Caco-2 (cell line): ENCODE measurements at regions not wholly inside any gene's neighbourhood (a gene's known extent, or its start where the extent isn't known, plus 50 kb on each side); places are given as distances from the start of the nearest gene placed in this dataset.

Source experiments
- BruUV-seq: library from RNA; stranded (reverse); fragments of 400-500 nt; replicated peaks from 2 replicates; lab custom pipeline; 2021; lab: Mats Ljungman, UMichigan
- CTCF ChIA-PET: fragments of 300-600 bp; sonication (Branson Sonifier 250); formaldehyde crosslinking; loops from one replicate; lab custom pipeline; 2022; ENCODE audit warnings: antibody characterized with exemption; lab: Charles Lee
- POLR2A ChIA-PET: fragments of 300-600 bp; sonication (Branson Sonifier 250); formaldehyde crosslinking; loops from one replicate; lab custom pipeline; 2022; ENCODE audit warnings: antibody characterized with exemption; lab: Charles Lee
- DNase-seq, 2 experiments: peaks; one replicate each; pipeline versions ENCODE4 v3.0.0 to v3.0.0-alpha.2; 2020 to 2022
- H3K27me3 ChIP-seq: replicated peaks from 2 replicates; pipeline ENCODE4 v1.6.0; 2011; ENCODE audit warnings: low read length; ENCODE audit not compliant: control insufficient read depth, insufficient read depth
- H3K36me3 ChIP-seq: 2 replicates; pipeline ENCODE4 v1.5.1; 2011; ENCODE audit warnings: low read length; ENCODE audit not compliant: control insufficient read depth, insufficient read depth
- H3K4me1 ChIP-seq: fragments of 250-450 bp; sonication (Bioruptor Pico); 2 replicates; pipeline ENCODE4 v1.5.1; 2020; ENCODE audit warnings: mild to moderate bottlenecking
- H3K4me3 ChIP-seq: 2 replicates; pipeline ENCODE4 v1.5.1; 2011; ENCODE audit warnings: low read depth, mild to moderate bottlenecking, control low read depth, low read length
- H3K9me3 ChIP-seq: fragments of 250-450 bp; sonication (Bioruptor Pico); 2 replicates; pipeline ENCODE4 v1.5.1; 2020; ENCODE audit warnings: mild to moderate bottlenecking, moderate library complexity
- H3K27ac Mint-ChIP-seq: one replicate; pipeline ENCODE4 v1.8.0; 2022; ENCODE audit warnings: mixed read lengths; ENCODE audit not compliant: unreplicated experiment
- H3K27me3 Mint-ChIP-seq: one replicate; pipeline ENCODE4 v1.8.0; 2022; ENCODE audit warnings: mixed read lengths; ENCODE audit not compliant: insufficient read depth, unreplicated experiment
- H3K36me3 Mint-ChIP-seq: one replicate; pipeline ENCODE4 v1.8.0; 2022; ENCODE audit warnings: mild to moderate bottlenecking, mixed read lengths; ENCODE audit not compliant: insufficient read depth, unreplicated experiment
- H3K4me1 Mint-ChIP-seq: one replicate; pipeline ENCODE4 v1.8.0; 2022; ENCODE audit warnings: low read depth, mixed read lengths; ENCODE audit not compliant: unreplicated experiment
- H3K4me3 Mint-ChIP-seq: one replicate; pipeline ENCODE4 v1.8.0; 2022; ENCODE audit warnings: mild to moderate bottlenecking, moderate library complexity, mixed read lengths; ENCODE audit not compliant: unreplicated experiment
- H3K9me3 Mint-ChIP-seq: one replicate; pipeline ENCODE4 v1.8.0; 2022; ENCODE audit warnings: mixed read lengths; ENCODE audit not compliant: unreplicated experiment
- CTCF ChIP-seq, 2 experiments: fragments of 200-600 bp in 1 of 2; IDR thresholded peaks; 1 replicate in 1 of 2; 2 replicates in 1 of 2; pipeline versions ENCODE4 v1.5.1 to v1.8.0; 2011 to 2022; ENCODE audit warnings: antibody characterized with exemption in 1 of 2, control low read depth in 1 of 2, inconsistent platforms in 1 of 2, low read depth in 1 of 2, low read length in 1 of 2, mild to moderate bottlenecking in 1 of 2, moderate library complexity in 1 of 2; ENCODE audit not compliant: insufficient read depth in 1 of 2, severe bottlenecking in 1 of 2, unreplicated experiment in 1 of 2
- intact Hi-C: fragments of 100-400 bp; cut with micrococcal nuclease; formaldehyde crosslinking; loops from one replicate; pipeline ENCODE4 v1.10.0; 2022; ENCODE audit not compliant: unreplicated experiment

- H3K27ac Mint-ChIP-seq, result no peak overlapping the region
- no peaks in the 10 kb centered on the region for H3K4me1 ChIP-seq
- no peak overlapping the region for H3K4me3 Mint-ChIP-seq
- no peaks in the 10 kb centered on the region for H3K36me3 Mint-ChIP-seq
- ChIA-PET CTCF (no interaction called here), POLR2A (no interaction called here)
- DNase-seq, result no peak
- H3K4me1 Mint-ChIP-seq, result no peaks in the 10 kb centered on the region
- TF ChIP-seq CTCF (IDR thresholded peaks at IDR 0.05; ENCODE audit: insufficient read depth in 1 of 2, low read depth in 1 of 2, low read length in 1 of 2, severe bottlenecking in 1 of 2, unreplicated experiment in 1 of 2), result no peak
- H3K4me3 ChIP-seq, result no peak overlapping the region
- H3K9me3 ChIP-seq, result no peaks in the 10 kb centered on the region
- no peaks in the 10 kb centered on the region; the same call in 1 of the 2 replicates for H3K27me3 ChIP-seq
- H3K9me3 Mint-ChIP-seq, result no peaks in the 10 kb centered on the region
- intact Hi-C loops, result no loop called here
- BruUV-seq, result no TSS peak
- peaks cover 3% of the 10 kb centered on the region for H3K27me3 Mint-ChIP-seq
- H3K36me3 ChIP-seq, result no peaks in the 10 kb centered on the region
Observed at GRCh38 chr6:82823361-82823760, 242.3 kb downstream of the UBE3D start.

- POLR2A ChIA-PET, result no interaction called here
- no TSS peak for BruUV-seq
- H3K4me1 Mint-ChIP-seq, result no peaks in the 10 kb centered on the region
- H3K27me3 ChIP-seq, result no peaks in the 10 kb centered on the region
- H3K27ac Mint-ChIP-seq, result no peak overlapping the region
- no peaks in the 10 kb centered on the region for H3K9me3 Mint-ChIP-seq
- no peaks in the 10 kb centered on the region for H3K36me3 Mint-ChIP-seq
- no peak overlapping the region for H3K4me3 ChIP-seq
- no peak for TF ChIP-seq CTCF (IDR thresholded peaks at IDR 0.05; ENCODE audit: insufficient read depth in 1 of 2, low read depth in 1 of 2, low read length in 1 of 2, severe bottlenecking in 1 of 2, unreplicated experiment in 1 of 2)
- intact Hi-C loops, result no loop called here
- H3K4me3 Mint-ChIP-seq, result no peak overlapping the region
- no peaks in the 10 kb centered on the region for H3K36me3 ChIP-seq
- no peaks in the 10 kb centered on the region for H3K4me1 ChIP-seq
- CTCF ChIA-PET, result no interaction called here
- H3K27me3 Mint-ChIP-seq, result peaks cover 13% of the 10 kb centered on the region
- H3K9me3 ChIP-seq, result no peaks in the 10 kb centered on the region
- DNase-seq, result no peak
Observed at GRCh38 chr6:82832811-82833210, 232.8 kb downstream of the UBE3D start.

- H3K4me1 ChIP-seq, result no peaks in the 10 kb centered on the region
- peaks cover 13% of the 10 kb centered on the region for H3K27me3 Mint-ChIP-seq
- CTCF ChIA-PET, result no interaction called here
- no peaks in the 10 kb centered on the region for H3K27me3 ChIP-seq
- H3K27ac Mint-ChIP-seq, result no peak overlapping the region
- no peak overlapping the region for H3K4me3 ChIP-seq
- H3K4me3 Mint-ChIP-seq, result no peak overlapping the region
- no TSS peak for BruUV-seq
- H3K36me3 Mint-ChIP-seq, result no peaks in the 10 kb centered on the region
- intact Hi-C loops, result no loop called here
- no peak for TF ChIP-seq CTCF (IDR thresholded peaks at IDR 0.05; ENCODE audit: insufficient read depth in 1 of 2, low read depth in 1 of 2, low read length in 1 of 2, severe bottlenecking in 1 of 2, unreplicated experiment in 1 of 2)
- DNase-seq, result no peak
- no peaks in the 10 kb centered on the region for H3K4me1 Mint-ChIP-seq
- POLR2A ChIA-PET, result no interaction called here
- no peaks in the 10 kb centered on the region for H3K9me3 ChIP-seq
- H3K9me3 Mint-ChIP-seq, result no peaks in the 10 kb centered on the region
- no peaks in the 10 kb centered on the region for H3K36me3 ChIP-seq
Observed at GRCh38 chr6:82833481-82833880, 232.2 kb downstream of the UBE3D start.
